Activated CD8-positive, alpha-beta T cell treated with anti-CD3 and anti-CD28 coated beads for 36 hours (primary cell): ENCODE measurements at regions not wholly inside any gene's neighbourhood (a gene's known extent, or its start where the extent isn't known, plus 50 kb on each side); places are given as distances from the start of the nearest gene placed in this dataset.

Experiments used
- ATAC-seq: fragments of 200-7000 bp; cut with Tn5 transposase; one replicate; pipeline ENCODE4 v1.10.0; 2021; ENCODE audit warnings: mild to moderate bottlenecking, moderate library complexity
- CTCF ChIA-PET: fragments of 350-600 bp; sonication (Branson Sonifier 250); formaldehyde crosslinking; loops from one replicate; lab custom pipeline; 2021; ENCODE audit warnings: antibody characterized with exemption; lab: Charles Lee
- POLR2A ChIA-PET: fragments of 350-600 bp; sonication (Branson Sonifier 250); formaldehyde crosslinking; loops from one replicate; lab custom pipeline; 2021; ENCODE audit warnings: antibody characterized with exemption; lab: Charles Lee
- DNase-seq: peaks from one replicate; pipeline ENCODE4 v3.0.0-alpha.2; 2020
- H3K27ac Mint-ChIP-seq: one replicate; pipeline ENCODE4 v1.8.0; 2021; ENCODE audit warnings: mild to moderate bottlenecking, mixed read lengths
- H3K27me3 Mint-ChIP-seq: one replicate; pipeline ENCODE4 v1.8.0; 2021; ENCODE audit warnings: mixed read lengths
- H3K36me3 Mint-ChIP-seq: one replicate; pipeline ENCODE4 v1.8.0; 2021; ENCODE audit warnings: low read depth, mixed read lengths
- H3K4me1 Mint-ChIP-seq: one replicate; pipeline ENCODE4 v1.8.0; 2021; ENCODE audit warnings: low read depth, mixed read lengths
- H3K4me3 Mint-ChIP-seq: one replicate; pipeline ENCODE4 v1.8.0; 2021; ENCODE audit warnings: mild to moderate bottlenecking, moderate library complexity, mixed read lengths
- H3K9me3 Mint-ChIP-seq: one replicate; pipeline ENCODE4 v1.8.0; 2021; ENCODE audit warnings: mixed read lengths
- CTCF ChIP-seq: fragments of 200-600 bp; IDR thresholded peaks from one replicate; pipeline ENCODE4 v1.8.0; 2022; ENCODE audit warnings: antibody characterized with exemption, mild to moderate bottlenecking
- intact Hi-C: fragments of 100-400 bp; cut with micrococcal nuclease; formaldehyde crosslinking; loops from one replicate; pipeline ENCODE4 v1.10.0; 2022

- Mint-ChIP-seq H3K27me3 (no peaks in the 10 kb centered on the region), H3K9me3 (peaks cover 9% of the 10 kb centered on the region), H3K4me3 (no peak overlapping the region), H3K27ac (no peak overlapping the region), H3K4me1 (no peaks in the 10 kb centered on the region), H3K36me3 (no peaks in the 10 kb centered on the region)
- intact Hi-C loops: no loop called here
- CTCF ChIA-PET: no interaction called here
- no peak for TF ChIP-seq CTCF
- POLR2A ChIA-PET: no interaction called here
- DNase-seq (no peak), ATAC-seq (no peak)
Observed at GRCh38 chr6:50330963-50331362, 281.2 kb upstream of the DEFB112 start.

- no peak for DNase-seq
- POLR2A ChIA-PET: no interaction called here
- Mint-ChIP-seq H3K4me1 (no peaks in the 10 kb centered on the region), H3K9me3 (peaks cover 4% of the 10 kb centered on the region), H3K4me3 (no peak overlapping the region), H3K27ac (no peak overlapping the region), H3K27me3 (no peaks in the 10 kb centered on the region), H3K36me3 (no peaks in the 10 kb centered on the region)
- CTCF ChIA-PET: interaction anchor here (1.0 kb wide), 1 partner anchor 12 kb away, joined by 3 read pairs; no protein-coding TSS in a partner anchor
- no peak for TF ChIP-seq CTCF
- intact Hi-C loops: no loop called here
- ATAC-seq: no peak
Observed at GRCh38 chr6:50333696-50334095, 284.0 kb upstream of the DEFB112 start.

- TF ChIP-seq CTCF: no peak
- CTCF ChIA-PET: interaction anchor here (0.8 kb wide), 1 partner anchor 17 kb away, joined by 3 read pairs; no protein-coding TSS in a partner anchor
- Mint-ChIP-seq H3K27me3 (no peaks in the 10 kb centered on the region), H3K9me3 (peaks cover 8% of the 10 kb centered on the region), H3K27ac (no peak overlapping the region), H3K4me1 (no peaks in the 10 kb centered on the region), H3K36me3 (no peaks in the 10 kb centered on the region), H3K4me3 (no peak overlapping the region)
- POLR2A ChIA-PET: no interaction called here
- intact Hi-C loops: no loop called here
- no peak for ATAC-seq
- no peak for DNase-seq
Observed at GRCh38 chr6:50337532-50338122, 287.9 kb upstream of the DEFB112 start.

DNA sequence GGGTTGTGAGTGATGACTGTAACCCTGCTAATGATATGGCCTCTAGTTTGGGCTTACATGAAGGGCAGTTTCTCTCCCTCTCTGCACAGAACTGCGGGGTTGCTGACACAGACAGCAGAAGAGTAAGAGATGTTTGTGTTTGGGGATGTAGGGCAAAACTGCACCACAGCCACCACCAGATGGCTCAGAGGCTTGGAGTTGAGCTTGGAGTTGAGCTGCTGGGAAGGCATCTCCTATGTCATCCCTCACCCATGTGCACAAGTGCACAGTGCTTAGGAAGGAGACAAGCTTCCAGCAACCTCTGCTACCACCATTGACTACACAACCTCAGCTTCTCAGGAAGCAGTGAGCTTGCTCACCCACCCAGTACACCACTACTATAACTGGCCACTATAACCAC lies 303.9 kb upstream of the DEFB112 start:
- Mint-ChIP-seq H3K27me3 (no peaks in the 10 kb centered on the region), H3K4me3 (no peak overlapping the region), H3K4me1 (no peaks in the 10 kb centered on the region), H3K27ac (no peak overlapping the region), H3K9me3 (peaks cover 11% of the 10 kb centered on the region), H3K36me3 (no peaks in the 10 kb centered on the region)
- POLR2A ChIA-PET: no interaction called here
- intact Hi-C loops: no loop called here
- DNase-seq (no peak), ATAC-seq (no peak)
- no peak for TF ChIP-seq CTCF
- CTCF ChIA-PET: no interaction called here

- CTCF ChIA-PET: no interaction called here
- intact Hi-C loops: no loop called here
- H3K27ac Mint-ChIP-seq: no peak overlapping the region
Observed at GRCh38 chr6:50358113-50358512, 308.4 kb upstream of the DEFB112 start.

More at GRCh38 chr6:50358113-50358512, 308.4 kb upstream of the DEFB112 start:
- Mint-ChIP-seq H3K4me3 (no peak overlapping the region), H3K36me3 (no peaks in the 10 kb centered on the region), H3K9me3 (peaks cover 11% of the 10 kb centered on the region), H3K27me3 (no peaks in the 10 kb centered on the region), H3K4me1 (no peaks in the 10 kb centered on the region)
- no peak for TF ChIP-seq CTCF
- ATAC-seq (no peak), DNase-seq (no peak)
- POLR2A ChIA-PET: no interaction called here
